NOMO-1 treated with dmso at 0.1 percent for 144 hours (cell line): ENCODE measurements at regions not wholly inside any gene's neighbourhood (a gene's known extent, or its start where the extent isn't known, plus 50 kb on each side); places are given as distances from the start of the nearest gene placed in this dataset.

ENCODE experiments used
- DNase-seq: peaks from one replicate; lab custom pipeline; 2025; ENCODE audit not compliant: unreplicated experiment; lab: John Stamatoyannopoulos, UW

GRCh38 chr2:145253492-145253891, 733.6 kb upstream of the ZEB2 start:
- no peak for DNase-seq

DNA sequence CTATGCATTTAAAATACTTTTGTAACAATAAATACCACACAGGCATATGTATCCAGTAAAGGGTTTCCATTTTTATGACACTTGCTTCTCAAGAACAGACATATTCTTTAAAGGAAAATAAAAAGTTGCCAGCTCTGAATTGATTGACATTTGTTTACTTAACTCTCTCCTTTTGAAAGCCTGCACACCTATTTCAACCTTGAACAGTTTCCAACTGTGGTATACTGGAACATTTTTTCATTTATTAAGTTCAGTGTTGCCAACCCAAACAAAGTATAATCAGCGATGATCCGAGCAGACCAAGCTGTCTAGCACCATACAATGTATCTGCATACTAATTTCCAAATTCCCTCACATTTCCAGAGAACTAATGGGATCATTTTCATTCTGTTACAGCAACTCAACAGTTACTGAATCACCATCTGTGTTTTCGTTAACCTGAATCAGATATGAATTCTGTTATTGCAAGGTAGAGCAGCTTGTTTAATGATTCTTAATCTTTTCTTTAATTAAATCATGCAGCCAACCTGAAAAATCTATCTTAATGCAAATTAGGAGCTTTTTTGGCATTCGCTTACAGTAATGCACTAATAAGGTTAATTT, 725.5 kb upstream of the ZEB2 start:
- no peak for DNase-seq

DNA sequence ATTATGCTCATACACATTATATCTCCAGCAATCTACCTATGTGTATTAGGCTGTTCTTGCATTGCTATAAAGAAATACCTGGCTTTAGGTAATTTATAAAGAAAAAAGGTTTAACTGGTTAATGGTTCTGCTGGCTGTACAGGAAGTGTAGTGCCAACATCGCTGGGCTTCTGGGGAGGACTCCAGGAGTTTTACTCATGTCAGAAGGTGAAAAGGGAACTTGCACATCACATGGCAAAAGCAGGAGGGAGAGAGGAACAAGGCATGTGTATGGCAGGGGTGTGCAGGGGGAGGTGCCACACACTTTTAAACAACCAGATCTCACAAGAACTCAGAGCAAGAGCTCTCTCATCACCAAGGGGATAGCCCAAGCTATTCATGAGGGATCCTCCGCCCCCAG, 715.4 kb upstream of the ZEB2 start:
- no peak for DNase-seq

GRCh38 chr2:145230546-145230945, 710.6 kb upstream of the ZEB2 start:
- DNase-seq = no peak

DNA sequence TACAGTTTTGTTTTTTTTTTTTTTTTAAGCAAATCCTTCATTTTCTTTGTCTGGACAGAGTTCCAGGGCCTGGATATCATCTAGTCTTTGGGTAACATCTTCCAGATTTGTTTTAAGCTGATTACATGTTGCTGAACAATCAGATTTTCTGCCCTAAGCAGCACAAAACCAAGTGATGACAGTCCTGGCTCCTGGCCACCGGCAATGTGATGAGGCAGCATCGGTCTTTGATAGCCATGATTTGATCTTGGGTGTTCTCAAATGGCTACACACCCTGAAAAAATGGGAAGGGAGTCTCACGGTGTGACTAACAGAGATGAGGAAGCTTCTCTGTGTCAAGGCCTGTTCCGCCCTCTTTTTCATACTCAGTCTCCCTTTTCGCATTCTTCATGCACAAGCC, 708.6 kb upstream of the ZEB2 start:
- DNase-seq = no peak

DNA sequence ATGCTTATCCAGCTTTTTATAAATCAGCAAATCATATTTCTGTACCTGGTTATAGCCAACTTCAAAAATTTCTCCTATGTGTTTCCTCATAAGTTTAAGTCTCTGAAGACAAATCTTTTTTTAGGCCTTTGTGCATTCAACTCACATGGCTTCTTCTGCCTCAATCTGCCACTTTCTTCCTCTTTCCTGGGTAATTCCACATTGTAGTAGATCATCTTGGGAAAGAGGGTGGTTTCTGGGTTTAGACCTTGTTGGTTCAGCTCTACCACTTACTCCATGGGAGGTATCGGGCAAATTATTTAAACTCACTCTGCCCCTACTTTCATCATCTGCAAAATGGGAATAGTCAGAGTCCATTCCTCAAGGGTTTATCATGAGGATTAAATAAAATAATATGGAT, 707.0 kb upstream of the ZEB2 start:
- no peak for DNase-seq

GRCh38 chr2:145221516-145221915, 701.6 kb upstream of the ZEB2 start:
- DNase-seq = no peak

- no peak for DNase-seq
Measured at GRCh38 chr2:145221032-145221431, 701.1 kb upstream of the ZEB2 start.

DNA sequence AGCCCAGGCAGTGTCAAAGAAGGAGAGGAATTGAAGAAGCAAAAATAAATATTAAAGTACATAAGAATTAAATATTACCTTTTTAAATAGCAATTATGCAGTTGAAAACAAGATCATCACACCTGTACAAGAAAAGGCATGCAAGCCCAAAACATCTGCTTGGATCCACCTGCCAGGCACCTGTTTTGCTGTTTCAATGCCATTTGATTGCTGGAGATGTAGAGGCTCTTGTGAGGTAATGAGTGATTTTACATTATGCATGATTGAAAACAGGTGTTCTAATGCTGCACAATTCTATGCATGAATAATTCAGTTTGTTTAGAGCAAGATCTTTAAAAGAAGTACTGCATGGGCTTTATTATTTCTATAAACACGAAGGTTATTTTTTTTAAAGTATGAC, 700.6 kb upstream of the ZEB2 start:
- DNase-seq = no peak

- no peak for DNase-seq
Measured at GRCh38 chr2:145207884-145208283, 688.0 kb upstream of the ZEB2 start.

DNA sequence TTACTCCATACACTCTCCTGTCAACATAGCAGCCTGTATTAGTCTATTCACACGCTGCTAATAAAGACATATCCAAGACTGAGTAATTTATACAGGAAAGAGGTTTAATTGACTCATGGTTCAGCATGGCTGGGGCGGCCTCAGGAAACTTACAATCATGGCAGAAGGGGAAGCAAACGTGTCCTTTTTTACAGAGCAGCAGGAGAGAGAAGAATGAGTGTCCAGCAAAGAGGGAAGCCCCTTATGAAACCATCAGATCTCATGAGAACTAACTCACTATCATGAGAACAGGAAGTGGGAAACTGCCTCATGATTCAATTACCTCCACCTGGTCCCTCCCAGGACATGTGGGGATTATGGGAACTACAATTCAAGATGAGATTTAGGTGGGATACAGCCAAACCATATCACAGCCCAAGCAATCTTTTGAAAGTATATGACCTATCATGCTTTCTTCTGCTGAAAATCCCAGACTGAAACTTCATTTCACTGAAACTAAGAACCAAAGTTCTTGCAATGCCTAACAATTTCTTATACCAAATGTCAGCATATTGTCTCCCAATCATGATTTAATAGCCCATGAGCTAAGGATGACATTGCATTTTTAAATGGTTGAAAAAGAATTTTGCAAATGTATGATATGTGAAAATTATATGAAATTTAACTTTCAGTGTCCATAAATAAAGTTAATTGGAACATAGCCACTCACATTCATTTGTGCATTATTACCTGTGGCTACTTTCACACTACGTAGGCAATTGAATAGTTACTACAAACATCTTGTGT, 686.8 kb upstream of the ZEB2 start:
- DNase-seq = no peak

GRCh38 chr2:145203891-145204290, 684.0 kb upstream of the ZEB2 start:
- DNase-seq = no peak

DNA sequence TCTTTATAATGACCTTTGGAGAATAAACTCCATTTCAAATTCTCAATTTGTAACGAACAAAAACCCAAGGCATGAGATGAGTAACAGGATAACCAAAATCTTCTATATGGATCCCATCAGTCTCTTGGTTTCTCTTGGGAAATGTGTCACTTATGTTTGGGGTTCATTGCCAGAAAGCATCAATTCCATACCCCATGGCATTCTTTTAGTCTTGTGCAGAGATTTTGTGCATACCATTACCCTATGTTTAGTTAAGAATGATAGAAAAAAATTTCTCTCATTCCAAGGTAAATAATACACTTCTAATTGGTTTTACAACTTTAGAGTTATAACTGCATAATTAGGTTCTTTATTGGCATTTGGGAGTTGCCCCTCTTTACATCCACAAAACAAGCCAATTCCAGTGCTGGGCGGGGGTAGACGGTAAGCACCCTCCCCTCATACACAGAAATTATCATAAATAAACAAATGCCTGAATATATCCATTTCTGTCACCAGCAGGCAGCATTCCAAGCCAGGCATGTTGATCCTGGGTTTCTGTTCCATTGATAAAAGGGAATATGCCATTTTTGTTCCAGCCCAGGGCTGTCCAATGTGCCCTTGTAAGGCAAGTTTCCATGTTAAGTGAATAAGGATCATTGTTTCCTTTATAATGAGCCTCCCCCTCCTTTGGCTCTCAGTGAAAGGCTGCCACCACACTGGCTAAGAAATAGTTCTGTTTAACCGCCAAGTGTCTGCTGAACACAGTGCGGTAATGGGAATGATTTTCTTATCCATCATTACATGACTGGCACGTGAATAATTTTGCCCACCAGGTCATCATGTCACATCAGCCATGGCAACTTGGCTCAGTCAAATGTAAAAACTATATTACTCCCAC, 680.1 kb upstream of the ZEB2 start:
- no peak for DNase-seq

DNA sequence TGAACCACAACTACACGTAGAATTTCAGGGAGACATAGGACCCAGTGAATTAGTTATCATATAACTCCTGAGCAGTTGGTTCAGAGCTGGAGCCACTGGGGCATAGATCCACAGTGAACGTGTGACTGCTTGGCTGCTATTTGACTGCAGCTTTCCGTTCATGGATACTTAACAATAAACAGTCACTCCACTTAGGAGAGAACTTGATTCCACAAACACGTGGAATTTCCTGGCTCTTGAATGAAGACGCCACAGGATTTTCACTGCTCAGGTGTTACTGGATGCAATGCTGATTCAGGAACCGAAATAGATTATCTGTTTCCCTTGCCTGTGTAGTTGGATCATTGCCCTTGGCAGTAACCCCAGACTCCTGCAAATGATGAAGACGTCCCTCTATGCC, 679.1 kb upstream of the ZEB2 start:
- no peak for DNase-seq

DNA sequence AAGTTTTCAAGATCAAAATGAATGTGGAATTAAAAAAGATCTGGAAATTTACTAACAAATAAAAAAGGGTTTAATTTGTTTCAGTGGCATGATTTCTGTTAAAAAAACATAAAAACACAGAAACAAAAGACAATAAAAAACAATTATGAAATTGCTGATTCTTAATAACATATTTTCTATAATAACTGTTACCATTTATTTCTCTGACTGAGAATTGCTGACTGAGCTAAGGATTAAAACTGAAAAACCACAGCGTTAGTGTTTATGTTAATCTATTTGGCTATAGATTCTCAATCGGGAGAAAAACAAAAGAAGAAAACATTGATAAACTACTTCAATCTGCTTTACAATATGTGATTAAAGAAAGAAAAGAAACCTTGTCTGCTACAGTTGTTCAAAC, 678.6 kb upstream of the ZEB2 start:
- DNase-seq = no peak

GRCh38 chr2:145197944-145198343, 678.0 kb upstream of the ZEB2 start:
- no peak for DNase-seq

- DNase-seq = no peak
Measured at GRCh38 chr2:145194673-145195072, 674.8 kb upstream of the ZEB2 start.

- no peak for DNase-seq
Measured at GRCh38 chr2:145190031-145190703, 670.2 kb upstream of the ZEB2 start.

DNA sequence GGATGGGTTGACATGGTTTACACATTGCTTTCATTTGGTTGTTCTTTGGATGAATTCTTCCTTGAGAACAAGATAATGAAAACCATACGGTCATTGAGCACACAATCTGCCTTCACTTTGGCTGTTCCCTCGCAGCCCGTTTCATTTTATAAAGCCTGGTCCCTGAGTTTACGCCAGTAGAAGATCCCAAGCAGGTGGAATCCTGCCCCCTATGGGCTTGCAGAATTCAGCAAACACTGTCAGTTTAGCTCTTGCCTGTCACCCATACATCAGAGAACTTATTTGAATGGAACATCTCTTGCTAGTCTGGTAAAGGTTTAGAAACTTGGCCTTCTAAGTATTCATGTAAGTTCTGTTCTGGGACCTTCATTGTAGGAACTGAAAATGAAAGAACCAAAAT, 666.4 kb upstream of the ZEB2 start:
- peak; percentile 63 for DNase-seq

DNA sequence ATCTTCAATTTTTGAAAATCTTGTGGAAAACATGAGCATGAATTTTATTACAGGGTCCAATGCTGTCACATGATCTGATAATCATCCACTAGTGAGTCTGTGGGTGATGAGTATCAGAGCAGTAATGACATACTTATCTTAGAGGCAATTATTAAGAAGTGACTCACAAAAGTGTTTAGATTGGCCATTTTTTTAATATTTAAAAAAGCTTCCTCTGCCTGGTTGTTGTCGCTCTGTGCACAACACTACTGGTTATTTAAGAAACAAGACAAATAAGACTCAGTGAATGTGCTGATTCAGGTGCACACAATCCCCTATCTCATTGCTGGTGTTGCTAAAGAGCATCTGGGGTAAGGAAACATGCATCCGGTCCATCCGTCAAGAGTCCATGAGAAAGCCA, 665.8 kb upstream of the ZEB2 start:
- DNase-seq = no peak
